CD4-positive, alpha-beta T cell (primary cell): ENCODE measurements at regions not wholly inside any gene's neighbourhood (a gene's known extent, or its start where the extent isn't known, plus 50 kb on each side); places are given as distances from the start of the nearest gene placed in this dataset.

ENCODE experiments used
- ATAC-seq: fragments of 200-7000 bp; cut with Tn5 transposase; one replicate; pipeline ENCODE4 v1.10.0; 2022; ENCODE audit warnings: mild to moderate bottlenecking; ENCODE audit not compliant: poor library complexity
- CTCF ChIA-PET: fragments of 350-600 bp; sonication (Branson Sonifier 250); formaldehyde crosslinking; loops from one replicate; lab custom pipeline; 2021; ENCODE audit warnings: antibody characterized with exemption, inconsistent platforms; lab: Charles Lee
- POLR2A ChIA-PET: fragments of 350-600 bp; sonication (Branson Sonifier 250); formaldehyde crosslinking; loops from one replicate; lab custom pipeline; 2021; ENCODE audit warnings: antibody characterized with exemption, inconsistent platforms; lab: Charles Lee
- DNase-seq, 14 experiments: peaks; one replicate each; pipeline ENCODE4 v3.0.0-alpha.2; 2013 to 2020; ENCODE audit warnings: mixed read lengths in 2 of 14
- H3K27ac ChIP-seq, 2 donors: one replicate each; pipeline versions ENCODE4 v1.5.1 to v1.7.0; 2013; ENCODE audit warnings: low read length in 2 of 2, low read depth in 1 of 2, mild to moderate bottlenecking in 1 of 2
- H3K27me3 ChIP-seq, 2 experiments: 1 replicate in 1 of 2; 2 replicates in 1 of 2; pipeline versions ENCODE4 v1.6.1 to v1.7.0; 2013; ENCODE audit warnings: low read length in 2 of 2, control low read depth in 1 of 2, mild to moderate bottlenecking in 1 of 2, moderate library complexity in 1 of 2; ENCODE audit not compliant: insufficient read depth in 2 of 2, control insufficient read depth in 1 of 2
- H3K36me3 ChIP-seq: one replicate; pipeline ENCODE4 v1.6.1; 2013; ENCODE audit warnings: low read length, control low read depth; ENCODE audit not compliant: insufficient read depth
- H3K4me1 ChIP-seq: one replicate; pipeline ENCODE4 v1.6.1; 2013; ENCODE audit warnings: low read length, control low read depth; ENCODE audit not compliant: insufficient read depth
- H3K4me3 ChIP-seq: one replicate; pipeline ENCODE4 v1.5.1; 2013; ENCODE audit warnings: mild to moderate bottlenecking, low read length, moderate library complexity
- H3K9me3 ChIP-seq, 2 experiments: 1 replicate in 1 of 2; 2 replicates in 1 of 2; pipeline versions ENCODE4 v1.6.1 to v1.7.0; 2013; ENCODE audit warnings: low read length in 2 of 2, mild to moderate bottlenecking in 2 of 2, control low read depth in 1 of 2, moderate library complexity in 1 of 2; ENCODE audit not compliant: control insufficient read depth in 1 of 2, insufficient read depth in 1 of 2
- H3K27ac Mint-ChIP-seq: one replicate; pipeline ENCODE4 v1.8.0; 2020; ENCODE audit warnings: mixed read lengths
- H3K27me3 Mint-ChIP-seq: one replicate; pipeline ENCODE4 v1.8.0; 2021; ENCODE audit warnings: mixed read lengths
- H3K36me3 Mint-ChIP-seq: one replicate; pipeline ENCODE4 v1.8.0; 2021; ENCODE audit warnings: low read depth, mixed read lengths
- H3K4me1 Mint-ChIP-seq: one replicate; pipeline ENCODE4 v1.8.0; 2021; ENCODE audit warnings: low read depth, mixed read lengths
- H3K4me3 Mint-ChIP-seq: one replicate; pipeline ENCODE4 v1.8.0; 2020; ENCODE audit warnings: mild to moderate bottlenecking, mixed read lengths
- H3K9me3 Mint-ChIP-seq: one replicate; pipeline ENCODE4 v1.8.0; 2020; ENCODE audit warnings: mixed read lengths
- intact Hi-C, 2 experiments: fragments of 100-400 bp; cut with DNase I in 1 of 2; cut with micrococcal nuclease in 1 of 2; formaldehyde crosslinking; loops; one replicate each; pipeline versions ENCODE4 v1.15.1 to v1.9.0; 2023 to 2025; cut with DNase I, micrococcal nuclease
- TF ChIP-seq, protein P1 (sequence below): fragments of 200-600 bp; IDR thresholded peaks from one replicate; pipeline ENCODE4 v1.8.0; 2022; ENCODE audit warnings: antibody characterized with exemption, mild to moderate bottlenecking

DNA sequence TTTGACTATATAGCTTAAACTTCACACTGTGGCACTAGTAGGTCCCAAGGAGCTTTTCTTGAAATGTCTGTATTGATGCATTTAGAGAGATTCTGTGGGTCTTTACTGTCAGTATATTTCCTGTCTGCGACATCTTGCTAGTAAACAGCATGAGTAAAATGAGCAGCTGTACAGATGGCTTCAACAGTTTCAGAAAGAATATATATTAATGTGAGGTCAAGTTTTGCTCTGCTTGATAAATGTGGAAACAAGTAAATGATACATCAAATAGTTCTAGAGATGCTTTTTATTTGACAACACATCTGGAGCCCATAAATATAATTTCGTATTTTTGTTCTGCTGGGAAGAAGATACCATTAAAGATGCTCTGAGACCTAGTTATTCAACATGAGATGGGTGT, 310.9 kb upstream of the COL3A1 start:
- H3K27ac ChIP-seq = no peak overlapping the region
- CTCF ChIA-PET = no interaction called here

DNA sequence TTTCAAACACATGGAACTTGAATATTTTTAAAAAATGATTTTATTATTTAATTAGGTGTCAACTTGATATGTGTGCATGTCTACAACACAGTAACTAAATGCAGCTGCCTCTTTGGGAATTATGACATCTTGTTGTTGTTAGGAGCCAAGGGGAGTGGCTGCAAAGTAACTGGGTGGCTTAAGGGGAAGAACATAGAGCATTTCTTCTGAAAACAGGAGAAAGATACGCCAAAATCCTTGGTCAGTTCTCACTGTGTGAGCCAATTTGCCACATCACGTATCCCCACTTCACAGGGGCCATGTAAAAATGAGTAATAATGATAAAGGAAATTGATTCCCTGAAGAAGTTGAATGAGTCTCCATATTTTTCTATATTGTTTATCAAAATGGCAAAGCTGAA, 309.8 kb upstream of the COL3A1 start:
- Histone ChIP-seq H3K9me3 (peaks cover 0 to 3% of the 10 kb centered on the region in 2 experiments), H3K4me3 (no peak overlapping the region), H3K4me1 (no peaks in the 10 kb centered on the region), H3K27me3 (no peaks in the 10 kb centered on the region), H3K36me3 (no peaks in the 10 kb centered on the region), H3K27ac (no peak overlapping the region)
- TF ChIP-seq, protein P1, sequence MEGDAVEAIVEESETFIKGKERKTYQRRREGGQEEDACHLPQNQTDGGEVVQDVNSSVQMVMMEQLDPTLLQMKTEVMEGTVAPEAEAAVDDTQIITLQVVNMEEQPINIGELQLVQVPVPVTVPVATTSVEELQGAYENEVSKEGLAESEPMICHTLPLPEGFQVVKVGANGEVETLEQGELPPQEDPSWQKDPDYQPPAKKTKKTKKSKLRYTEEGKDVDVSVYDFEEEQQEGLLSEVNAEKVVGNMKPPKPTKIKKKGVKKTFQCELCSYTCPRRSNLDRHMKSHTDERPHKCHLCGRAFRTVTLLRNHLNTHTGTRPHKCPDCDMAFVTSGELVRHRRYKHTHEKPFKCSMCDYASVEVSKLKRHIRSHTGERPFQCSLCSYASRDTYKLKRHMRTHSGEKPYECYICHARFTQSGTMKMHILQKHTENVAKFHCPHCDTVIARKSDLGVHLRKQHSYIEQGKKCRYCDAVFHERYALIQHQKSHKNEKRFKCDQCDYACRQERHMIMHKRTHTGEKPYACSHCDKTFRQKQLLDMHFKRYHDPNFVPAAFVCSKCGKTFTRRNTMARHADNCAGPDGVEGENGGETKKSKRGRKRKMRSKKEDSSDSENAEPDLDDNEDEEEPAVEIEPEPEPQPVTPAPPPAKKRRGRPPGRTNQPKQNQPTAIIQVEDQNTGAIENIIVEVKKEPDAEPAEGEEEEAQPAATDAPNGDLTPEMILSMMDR = no peak
- no peaks in the 10 kb centered on the region for H3K4me1 Mint-ChIP-seq
- no peaks in the 10 kb centered on the region for H3K36me3 Mint-ChIP-seq
- ATAC-seq (no peak), DNase-seq (no peak)
- no peak overlapping the region for H3K4me3 Mint-ChIP-seq
- H3K27me3 Mint-ChIP-seq = no peaks in the 10 kb centered on the region
- no peaks in the 10 kb centered on the region for H3K9me3 Mint-ChIP-seq
- intact Hi-C loops = no loop called here
- CTCF ChIA-PET = no interaction called here
- POLR2A ChIA-PET = no interaction called here
- H3K27ac Mint-ChIP-seq = no peak overlapping the region

More for the DNA sequence above, 310.9 kb upstream of the COL3A1 start:
- Histone ChIP-seq H3K9me3 (no peaks in the 10 kb centered on the region), H3K36me3 (no peaks in the 10 kb centered on the region), H3K4me3 (no peak overlapping the region), H3K27me3 (no peaks in the 10 kb centered on the region), H3K4me1 (no peaks in the 10 kb centered on the region)
- H3K4me3 Mint-ChIP-seq = no peak overlapping the region
- no peaks in the 10 kb centered on the region for H3K36me3 Mint-ChIP-seq
- H3K9me3 Mint-ChIP-seq = no peaks in the 10 kb centered on the region
- no peaks in the 10 kb centered on the region for H3K4me1 Mint-ChIP-seq
- intact Hi-C loops = no loop called here
- ATAC-seq (no peak), DNase-seq (no peak)
- H3K27ac Mint-ChIP-seq = no peak overlapping the region
- H3K27me3 Mint-ChIP-seq = no peaks in the 10 kb centered on the region
- POLR2A ChIA-PET = no interaction called here
- TF ChIP-seq, protein P1 = no peak

DNA sequence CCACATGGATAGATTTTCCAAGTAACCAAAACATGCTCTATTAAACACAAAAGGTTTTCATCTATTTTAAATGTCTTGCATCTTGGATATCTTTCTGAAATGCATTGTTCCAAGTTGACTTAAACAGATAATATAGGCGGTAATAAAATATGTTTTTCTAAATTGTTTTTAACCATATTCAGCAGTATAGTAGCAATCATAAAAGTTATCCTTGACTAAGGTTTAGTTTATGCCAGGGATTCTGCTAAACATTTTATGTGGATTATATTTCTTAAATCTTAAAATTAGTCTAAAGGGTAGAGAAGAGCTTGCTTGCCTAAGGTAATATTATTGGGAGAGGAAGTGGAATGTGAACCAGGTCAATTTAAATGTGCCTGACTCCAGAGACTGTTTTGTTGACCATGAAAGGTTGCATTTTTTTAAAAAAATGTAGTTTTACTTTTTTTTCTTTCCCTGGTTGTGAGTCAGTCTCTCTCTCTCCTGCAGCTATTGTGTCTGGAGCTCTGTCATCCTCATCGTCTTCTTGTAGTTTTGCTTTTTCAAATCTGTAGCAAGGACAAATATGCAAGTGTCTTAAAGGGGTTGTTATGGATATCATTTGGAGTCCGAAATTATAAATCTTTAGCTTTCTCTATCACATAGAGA, 309.1 kb upstream of the COL3A1 start:
- H3K4me3 Mint-ChIP-seq = no peak overlapping the region
- ATAC-seq = no peak
- intact Hi-C loops = no loop called here
- no peaks in the 10 kb centered on the region for H3K36me3 Mint-ChIP-seq
- no peak overlapping the region for H3K27ac Mint-ChIP-seq
- no peaks in the 10 kb centered on the region for H3K27me3 Mint-ChIP-seq
- CTCF ChIA-PET = no interaction called here
- no peaks in the 10 kb centered on the region for H3K9me3 Mint-ChIP-seq
- Histone ChIP-seq H3K4me3 (no peak overlapping the region), H3K27ac (no peak overlapping the region), H3K27me3 (no peaks in the 10 kb centered on the region), H3K36me3 (no peaks in the 10 kb centered on the region), H3K9me3 (peaks cover 0 to 3% of the 10 kb centered on the region in 2 experiments), H3K4me1 (no peaks in the 10 kb centered on the region)
- TF ChIP-seq, protein P1 = no peak
- H3K4me1 Mint-ChIP-seq = no peaks in the 10 kb centered on the region
- POLR2A ChIA-PET = no interaction called here
- no peak for DNase-seq
